ENCODE measurements at regions not wholly inside any gene's neighbourhood (a gene's known extent, or its start where the extent isn't known, plus 50 kb on each side); places are given as distances from the start of the nearest gene placed in this dataset.
A peak's percentile ranks its signal among the peaks of the same experiment; 100 is the strongest.

DNA sequence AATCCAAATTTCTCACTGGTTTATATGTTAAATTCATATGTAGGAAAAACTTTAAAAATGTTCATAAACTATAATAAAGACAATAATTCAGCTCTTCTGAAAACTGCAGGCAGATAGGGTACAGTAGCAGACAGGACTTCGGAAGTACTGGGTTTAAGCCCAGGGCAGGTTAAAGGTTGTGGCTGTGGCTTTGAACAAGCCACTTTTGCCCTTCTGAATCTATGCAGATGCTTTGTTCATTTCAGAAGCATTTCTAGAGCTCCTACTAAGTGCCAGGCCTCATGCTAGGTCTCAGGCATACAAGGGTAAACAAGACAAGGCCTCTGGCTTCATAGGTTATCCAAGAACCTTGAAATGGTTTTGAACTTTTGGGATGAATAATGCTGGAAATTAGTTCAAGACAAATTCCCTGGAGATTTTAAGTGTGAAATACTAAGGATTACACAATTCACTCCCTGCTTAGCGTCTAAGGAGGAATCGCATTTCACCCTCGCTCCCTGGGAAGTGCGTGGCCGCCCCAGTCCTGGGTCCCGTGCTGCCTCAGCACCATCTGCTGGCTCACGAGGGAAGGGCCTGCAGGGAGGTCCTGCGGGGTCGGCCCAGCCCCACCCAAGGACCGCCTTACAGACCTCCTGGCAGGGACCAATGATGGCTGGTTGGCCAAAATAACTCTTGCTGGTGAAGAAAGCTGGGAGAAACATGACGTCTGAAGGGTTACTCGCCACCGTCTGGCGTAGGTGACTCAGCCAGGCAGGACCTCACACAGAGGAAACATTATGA lies 67.7 kb upstream of the L3MBTL4 start:
- DNase-seq (ENCODE audit: low spot score) = peak; percentile 74
- TF ChIP-seq, protein P1, sequence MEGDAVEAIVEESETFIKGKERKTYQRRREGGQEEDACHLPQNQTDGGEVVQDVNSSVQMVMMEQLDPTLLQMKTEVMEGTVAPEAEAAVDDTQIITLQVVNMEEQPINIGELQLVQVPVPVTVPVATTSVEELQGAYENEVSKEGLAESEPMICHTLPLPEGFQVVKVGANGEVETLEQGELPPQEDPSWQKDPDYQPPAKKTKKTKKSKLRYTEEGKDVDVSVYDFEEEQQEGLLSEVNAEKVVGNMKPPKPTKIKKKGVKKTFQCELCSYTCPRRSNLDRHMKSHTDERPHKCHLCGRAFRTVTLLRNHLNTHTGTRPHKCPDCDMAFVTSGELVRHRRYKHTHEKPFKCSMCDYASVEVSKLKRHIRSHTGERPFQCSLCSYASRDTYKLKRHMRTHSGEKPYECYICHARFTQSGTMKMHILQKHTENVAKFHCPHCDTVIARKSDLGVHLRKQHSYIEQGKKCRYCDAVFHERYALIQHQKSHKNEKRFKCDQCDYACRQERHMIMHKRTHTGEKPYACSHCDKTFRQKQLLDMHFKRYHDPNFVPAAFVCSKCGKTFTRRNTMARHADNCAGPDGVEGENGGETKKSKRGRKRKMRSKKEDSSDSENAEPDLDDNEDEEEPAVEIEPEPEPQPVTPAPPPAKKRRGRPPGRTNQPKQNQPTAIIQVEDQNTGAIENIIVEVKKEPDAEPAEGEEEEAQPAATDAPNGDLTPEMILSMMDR (IDR thresholded peaks at IDR 0.05; ENCODE audit: unreplicated experiment) = no peak
- no peaks in the 10 kb centered on the region for H3K9me3 Mint-ChIP-seq (ENCODE audit: unreplicated experiment)

DNA sequence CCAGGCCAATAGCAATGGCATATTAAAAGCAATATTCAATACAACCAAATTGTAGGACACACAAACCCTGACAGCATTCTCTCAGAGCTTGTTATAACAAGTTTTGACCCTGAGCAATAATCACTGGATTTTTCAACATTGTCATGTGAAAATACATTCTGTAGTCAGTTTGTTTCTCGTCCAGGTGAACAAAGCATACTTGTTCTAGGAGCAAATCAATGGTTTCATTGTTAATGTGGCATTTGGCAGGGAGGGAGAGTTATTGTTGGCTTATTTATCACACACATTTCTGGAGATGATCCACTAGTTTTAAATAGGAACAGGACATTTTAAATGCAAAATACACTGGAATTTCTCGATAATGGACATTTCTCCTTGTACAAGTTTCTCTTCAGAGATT lies 69.9 kb upstream of the L3MBTL4 start:
- TF ChIP-seq, protein P1 (IDR thresholded peaks at IDR 0.05; ENCODE audit: unreplicated experiment) = no peak
- Mint-ChIP-seq H3K4me1 (ENCODE audit: unreplicated experiment) (no peaks in the 10 kb centered on the region), H3K36me3 (ENCODE audit: low read depth, unreplicated experiment) (no peaks in the 10 kb centered on the region), H3K27ac (ENCODE audit: unreplicated experiment) (no peak overlapping the region), H3K9me3 (ENCODE audit: unreplicated experiment) (no peaks in the 10 kb centered on the region), H3K4me3 (ENCODE audit: unreplicated experiment) (no peak overlapping the region), H3K27me3 (ENCODE audit: unreplicated experiment) (no peaks in the 10 kb centered on the region)
- DNase-seq (ENCODE audit: low spot score) = no peak

More for the DNA sequence above, 67.7 kb upstream of the L3MBTL4 start:
- H3K27me3 Mint-ChIP-seq (ENCODE audit: unreplicated experiment) = no peaks in the 10 kb centered on the region
- H3K27ac Mint-ChIP-seq (ENCODE audit: unreplicated experiment) = no peak overlapping the region
- H3K4me3 Mint-ChIP-seq (ENCODE audit: unreplicated experiment) = no peak overlapping the region
- no peaks in the 10 kb centered on the region for H3K36me3 Mint-ChIP-seq (ENCODE audit: low read depth, unreplicated experiment)
- no peaks in the 10 kb centered on the region for H3K4me1 Mint-ChIP-seq (ENCODE audit: unreplicated experiment)

DNA sequence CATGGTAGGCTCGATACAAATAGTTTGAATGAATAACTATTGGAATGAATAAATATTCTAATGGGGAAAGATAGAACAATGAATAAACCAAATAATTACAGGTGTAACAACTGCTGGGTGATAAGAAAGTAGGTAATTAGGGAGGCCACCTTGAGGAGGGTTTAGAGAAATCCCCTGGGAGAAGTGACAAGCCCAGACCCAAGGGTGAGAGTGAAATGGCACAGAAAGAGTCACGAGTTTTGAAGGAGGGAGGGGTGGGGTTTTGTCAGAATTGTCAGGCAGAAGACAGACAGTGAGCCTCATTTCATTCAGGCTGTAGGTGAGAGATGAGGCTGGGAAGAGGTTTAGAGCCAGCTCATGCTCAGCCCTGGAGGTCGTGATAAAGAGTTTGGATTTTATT lies 71.6 kb upstream of the L3MBTL4 start:
- TF ChIP-seq, protein P1 (IDR thresholded peaks at IDR 0.05; ENCODE audit: unreplicated experiment) = no peak
- Mint-ChIP-seq H3K27ac (ENCODE audit: unreplicated experiment) (no peak overlapping the region), H3K36me3 (ENCODE audit: low read depth, unreplicated experiment) (no peaks in the 10 kb centered on the region), H3K9me3 (ENCODE audit: unreplicated experiment) (no peaks in the 10 kb centered on the region), H3K4me1 (ENCODE audit: unreplicated experiment) (no peaks in the 10 kb centered on the region), H3K4me3 (ENCODE audit: unreplicated experiment) (no peak overlapping the region), H3K27me3 (ENCODE audit: unreplicated experiment) (no peaks in the 10 kb centered on the region)
- DNase-seq (ENCODE audit: low spot score) = no peak

DNA sequence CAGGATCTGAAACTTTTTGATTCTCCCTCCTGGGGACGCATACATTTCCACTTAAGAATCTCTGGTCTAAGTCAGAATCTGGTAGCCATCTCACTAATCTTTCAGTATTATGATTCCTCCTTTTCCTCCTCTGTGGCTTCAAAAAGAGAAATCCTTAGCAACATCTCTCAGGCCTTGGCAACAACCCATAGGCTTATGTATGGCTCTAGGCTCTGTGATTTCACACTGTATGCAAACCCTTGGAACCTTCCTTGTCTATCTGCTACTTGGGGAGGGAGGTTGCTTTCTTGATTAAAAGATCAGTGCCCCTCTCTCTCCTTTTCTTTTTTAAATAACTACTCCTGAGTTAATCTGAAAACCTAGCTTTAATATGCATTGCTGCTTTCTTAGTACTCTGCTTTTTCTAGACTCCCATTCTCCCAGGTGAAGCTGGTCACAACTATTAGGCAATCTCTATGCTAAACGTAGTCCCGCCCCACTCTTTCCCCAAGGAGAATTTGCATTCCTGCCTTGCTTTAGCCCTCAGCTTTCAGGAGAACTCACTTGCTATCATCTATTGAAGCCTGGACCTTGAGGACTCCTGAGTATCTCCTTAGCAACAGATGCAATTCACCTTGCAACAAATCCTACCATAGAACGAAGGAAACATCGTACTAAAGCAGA lies 72.2 kb upstream of the L3MBTL4 start:
- no peaks in the 10 kb centered on the region for H3K27me3 Mint-ChIP-seq (ENCODE audit: unreplicated experiment)
- no peaks in the 10 kb centered on the region for H3K36me3 Mint-ChIP-seq (ENCODE audit: low read depth, unreplicated experiment)
- TF ChIP-seq, protein P1 (IDR thresholded peaks at IDR 0.05; ENCODE audit: unreplicated experiment) = no peak
- H3K27ac Mint-ChIP-seq (ENCODE audit: unreplicated experiment) = no peak overlapping the region
- no peak for DNase-seq (ENCODE audit: low spot score)
- H3K4me3 Mint-ChIP-seq (ENCODE audit: unreplicated experiment) = no peak overlapping the region
- H3K4me1 Mint-ChIP-seq (ENCODE audit: unreplicated experiment) = no peaks in the 10 kb centered on the region
- no peaks in the 10 kb centered on the region for H3K9me3 Mint-ChIP-seq (ENCODE audit: unreplicated experiment)

DNA sequence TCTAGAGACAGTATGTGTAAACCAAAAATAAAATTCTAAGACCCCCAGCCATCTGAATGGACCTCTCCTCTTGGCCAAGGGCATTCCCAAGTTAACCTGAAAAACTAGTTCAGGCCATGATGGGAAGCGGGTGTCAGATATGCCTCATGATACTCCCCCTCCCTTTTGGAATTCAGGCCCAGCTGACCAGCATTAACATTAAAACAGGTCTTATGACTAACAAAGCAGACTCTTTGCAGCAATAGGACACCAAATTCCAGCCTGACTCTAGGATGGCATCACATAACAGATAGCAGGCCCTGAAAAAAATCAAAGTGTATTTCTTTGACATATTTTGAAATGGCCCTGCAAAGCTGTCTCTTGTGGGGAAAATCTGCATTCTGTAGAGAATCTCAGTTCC lies 73.3 kb upstream of the L3MBTL4 start:
- TF ChIP-seq, protein P1 (IDR thresholded peaks at IDR 0.05; ENCODE audit: unreplicated experiment) = no peak
- Mint-ChIP-seq H3K36me3 (ENCODE audit: low read depth, unreplicated experiment) (no peaks in the 10 kb centered on the region), H3K9me3 (ENCODE audit: unreplicated experiment) (no peaks in the 10 kb centered on the region), H3K27me3 (ENCODE audit: unreplicated experiment) (no peaks in the 10 kb centered on the region), H3K27ac (ENCODE audit: unreplicated experiment) (no peak overlapping the region), H3K4me3 (ENCODE audit: unreplicated experiment) (no peak overlapping the region), H3K4me1 (ENCODE audit: unreplicated experiment) (no peaks in the 10 kb centered on the region)
- no peak for DNase-seq (ENCODE audit: low spot score)
